Astrocyte of the cerebellum (primary cell): ENCODE measurements at regions not wholly inside any gene's neighbourhood (a gene's known extent, or its start where the extent isn't known, plus 50 kb on each side); places are given as distances from the start of the nearest gene placed in this dataset.

Experiments used
- DNase-seq: peaks from one replicate; pipeline ENCODE4 v3.0.0-alpha.2; 2011; ENCODE audit warnings: low read depth
- H3K4me3 ChIP-seq: 2 replicates; pipeline ENCODE4 v1.5.1; 2011; ENCODE audit warnings: mild to moderate bottlenecking, low read depth, low read length, moderate library complexity
- in situ Hi-C: cut with HindIII; loops from 2 replicates; pipeline ENCODE4 v1.10.0; 2017; ENCODE audit warnings: low sequenced_read_pairs
- TF ChIP-seq, protein P1 (sequence below): IDR thresholded peaks from 2 replicates; pipeline ENCODE4 v1.5.1; 2012; ENCODE audit warnings: low read length, low read depth, moderate library complexity, mild to moderate bottlenecking; ENCODE audit errors: missing control alignments

DNA sequence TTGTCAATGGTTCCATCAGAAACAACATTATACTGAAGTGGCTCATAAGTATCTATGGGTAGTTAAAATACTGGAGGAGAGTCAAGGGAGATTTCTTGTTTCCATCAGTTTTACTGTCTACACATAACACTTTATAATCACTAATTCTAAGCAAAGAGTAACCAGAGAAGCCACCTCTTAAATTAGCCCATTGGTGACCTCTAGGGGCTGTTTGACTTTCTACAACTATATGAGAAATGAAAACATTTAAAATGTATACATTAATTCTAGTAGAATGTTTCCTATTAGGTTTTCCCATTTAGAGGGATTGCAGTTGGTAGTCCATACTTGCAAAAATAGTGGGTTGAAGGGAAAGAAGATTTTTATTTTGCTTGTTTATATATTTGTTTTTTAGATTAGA, 504.3 kb downstream of the FAM181B start:
- H3K4me3 ChIP-seq: no peak overlapping the region
- TF ChIP-seq, protein P1, sequence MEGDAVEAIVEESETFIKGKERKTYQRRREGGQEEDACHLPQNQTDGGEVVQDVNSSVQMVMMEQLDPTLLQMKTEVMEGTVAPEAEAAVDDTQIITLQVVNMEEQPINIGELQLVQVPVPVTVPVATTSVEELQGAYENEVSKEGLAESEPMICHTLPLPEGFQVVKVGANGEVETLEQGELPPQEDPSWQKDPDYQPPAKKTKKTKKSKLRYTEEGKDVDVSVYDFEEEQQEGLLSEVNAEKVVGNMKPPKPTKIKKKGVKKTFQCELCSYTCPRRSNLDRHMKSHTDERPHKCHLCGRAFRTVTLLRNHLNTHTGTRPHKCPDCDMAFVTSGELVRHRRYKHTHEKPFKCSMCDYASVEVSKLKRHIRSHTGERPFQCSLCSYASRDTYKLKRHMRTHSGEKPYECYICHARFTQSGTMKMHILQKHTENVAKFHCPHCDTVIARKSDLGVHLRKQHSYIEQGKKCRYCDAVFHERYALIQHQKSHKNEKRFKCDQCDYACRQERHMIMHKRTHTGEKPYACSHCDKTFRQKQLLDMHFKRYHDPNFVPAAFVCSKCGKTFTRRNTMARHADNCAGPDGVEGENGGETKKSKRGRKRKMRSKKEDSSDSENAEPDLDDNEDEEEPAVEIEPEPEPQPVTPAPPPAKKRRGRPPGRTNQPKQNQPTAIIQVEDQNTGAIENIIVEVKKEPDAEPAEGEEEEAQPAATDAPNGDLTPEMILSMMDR: peak; percentile 43
- peak; percentile 27 for DNase-seq
- in situ Hi-C loops: no loop called here

DNA sequence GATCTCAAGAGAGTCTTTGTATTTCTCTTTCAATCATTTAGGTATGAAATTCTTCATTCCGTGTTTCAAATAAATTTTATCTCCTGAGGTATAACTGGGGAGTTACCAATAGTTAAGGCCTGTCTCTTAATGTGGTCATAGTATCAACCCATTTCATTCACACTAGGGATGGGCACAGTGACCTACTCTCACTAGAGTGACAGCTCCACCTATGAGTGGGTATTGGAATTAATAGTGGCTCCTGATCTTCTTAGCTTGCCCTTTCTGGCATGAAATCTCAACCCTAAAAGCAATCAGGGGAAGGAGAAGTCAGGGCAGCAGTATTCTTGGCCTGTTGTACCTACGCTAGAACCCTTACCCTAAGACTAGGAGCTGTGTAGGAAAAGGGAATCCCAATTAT, 507.7 kb downstream of the FAM181B start:
- TF ChIP-seq, protein P1: no peak
- no peak overlapping the region for H3K4me3 ChIP-seq
- DNase-seq: no peak
- in situ Hi-C loops: no loop called here

DNA sequence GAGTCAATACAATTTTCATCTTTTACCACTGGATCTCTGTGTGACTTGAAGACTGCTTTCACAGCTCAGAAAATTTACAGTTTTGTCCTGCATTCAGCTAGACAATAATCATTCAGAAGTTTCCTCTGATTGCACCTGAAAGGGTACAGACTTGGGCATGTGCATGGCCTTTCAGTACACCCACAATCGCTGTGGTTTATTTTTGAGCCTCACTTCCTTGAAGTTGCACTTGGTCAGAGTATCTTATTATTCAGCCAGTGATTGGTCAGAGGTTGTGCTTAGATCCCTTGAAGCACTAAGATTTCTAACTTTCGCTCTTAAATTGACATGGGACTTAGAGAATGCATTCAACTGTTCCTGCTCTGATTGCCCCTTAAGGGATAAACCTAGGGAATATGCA, 508.2 kb downstream of the FAM181B start:
- no peak for DNase-seq
- TF ChIP-seq, protein P1: no peak

DNA sequence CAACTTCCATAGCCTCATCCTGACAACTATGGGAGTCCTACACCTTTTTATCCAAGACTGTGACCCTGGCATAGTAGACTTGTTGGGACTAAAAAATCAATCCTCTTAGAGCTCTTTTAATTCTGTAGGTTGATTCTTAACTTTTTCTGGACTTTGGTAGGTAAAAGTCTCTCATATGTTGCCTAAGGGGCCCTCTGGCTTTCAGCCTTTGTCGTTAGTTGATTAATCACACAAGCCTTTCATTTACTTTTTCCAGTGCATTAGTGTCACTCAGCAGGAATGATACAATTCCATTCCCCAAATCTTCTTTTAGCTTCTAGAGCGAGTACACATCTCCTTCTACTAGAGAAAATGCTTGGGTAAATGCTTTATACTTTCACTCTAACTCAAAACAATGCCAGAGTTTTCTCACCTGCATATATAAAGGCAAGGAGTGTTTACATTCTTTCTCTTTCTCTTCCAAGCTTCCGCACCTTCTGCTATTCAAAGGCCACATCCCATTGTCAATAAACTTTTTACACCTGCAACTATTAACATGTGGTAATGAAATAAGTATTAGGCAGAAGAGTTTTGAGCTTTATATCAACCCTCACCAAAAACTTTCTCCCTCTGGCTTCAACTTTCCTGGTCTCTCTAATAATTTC, 516.6 kb downstream of the FAM181B start:
- in situ Hi-C loops: no loop called here
- TF ChIP-seq, protein P1: no peak
- no peak for DNase-seq
- H3K4me3 ChIP-seq: no peak overlapping the region

More for the DNA sequence above, 508.2 kb downstream of the FAM181B start:
- in situ Hi-C loops: no loop called here
- H3K4me3 ChIP-seq: no peak overlapping the region

DNA sequence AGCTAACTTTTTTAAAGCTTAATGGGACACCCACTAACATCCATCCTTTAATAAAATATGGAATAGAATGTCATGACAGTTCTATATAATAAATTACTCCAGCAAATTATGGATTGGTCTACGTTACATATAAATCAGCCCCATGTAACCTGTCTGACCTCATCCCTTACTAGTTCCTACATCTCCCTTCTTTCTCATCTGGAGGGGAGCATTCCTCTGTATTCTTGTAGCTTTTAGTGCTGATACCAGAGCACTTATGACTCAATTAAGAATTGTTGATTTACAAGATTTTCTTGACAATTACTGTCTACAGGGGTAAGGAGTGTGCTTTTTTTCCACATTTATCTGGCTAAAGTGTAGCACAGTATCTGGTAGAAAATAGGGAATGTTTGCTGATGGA, 523.7 kb downstream of the FAM181B start:
- DNase-seq: no peak
- H3K4me3 ChIP-seq: no peak overlapping the region
- TF ChIP-seq, protein P1: no peak
- in situ Hi-C loops: no loop called here

DNA sequence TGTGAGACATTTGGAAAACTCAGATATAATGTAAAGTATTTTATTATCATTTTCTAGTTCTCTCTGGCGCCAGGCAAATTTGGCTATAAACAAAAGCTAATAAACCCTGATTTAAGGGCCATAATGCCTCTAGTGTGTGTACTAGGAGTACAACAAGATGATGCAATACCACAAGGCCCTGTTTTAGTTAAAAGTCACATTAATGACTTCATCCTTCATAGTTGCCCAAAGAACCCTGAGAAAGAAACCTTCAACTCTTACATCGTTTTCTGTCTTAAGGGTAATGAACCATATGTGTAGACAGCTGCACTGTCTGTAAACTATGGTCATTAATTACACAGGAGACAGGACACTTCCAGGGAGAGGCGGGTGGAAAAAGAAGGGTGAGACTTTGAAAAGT, 538.4 kb downstream of the FAM181B start:
- TF ChIP-seq, protein P1: no peak
- in situ Hi-C loops: no loop called here
- no peak overlapping the region for H3K4me3 ChIP-seq
- DNase-seq: no peak

DNA sequence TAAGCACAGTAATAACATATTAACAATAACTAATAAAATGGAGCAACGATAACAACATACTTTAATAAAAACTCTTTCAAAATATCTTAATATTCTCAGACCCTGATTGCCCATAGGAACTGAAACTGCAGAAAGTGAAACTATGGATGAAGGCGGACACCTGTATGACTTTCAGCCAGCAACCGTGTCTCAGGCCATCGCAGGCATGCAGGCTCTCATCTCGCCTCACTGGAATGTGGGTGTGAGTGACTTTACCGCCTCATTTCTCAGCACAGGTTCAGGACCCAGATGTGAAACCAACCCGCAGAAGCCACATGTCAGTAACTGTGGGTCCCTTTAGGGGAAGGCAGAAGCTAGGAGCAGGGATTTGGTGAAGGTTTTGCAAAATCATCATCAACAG, 539.1 kb downstream of the FAM181B start:
- TF ChIP-seq, protein P1: no peak
- in situ Hi-C loops: no loop called here
- no peak overlapping the region for H3K4me3 ChIP-seq
- DNase-seq: no peak
